ENCODE measurements at regions not wholly inside any gene's neighbourhood (a gene's known extent, or its start where the extent isn't known, plus 50 kb on each side); places are given as distances from the start of the nearest gene placed in this dataset.

- Mint-ChIP-seq H3K4me3 (no peak overlapping the region), H3K27me3 (ENCODE audit: insufficient read depth, low read depth, poor library complexity) (no peaks in the 10 kb centered on the region), H3K9me3 (peaks cover 90% of the 10 kb centered on the region), H3K36me3 (ENCODE audit: low read depth) (peaks cover 12% of the 10 kb centered on the region; the same call in 2 of the 3 replicates), H3K27ac (no peak overlapping the region), H3K4me1 (no peaks in the 10 kb centered on the region)
- no peaks in the 10 kb centered on the region for H3K27me3 ChIP-seq (ENCODE audit: insufficient read depth)
- no peaks in the 10 kb centered on the region for H3K9me2 ChIP-seq (ENCODE audit: insufficient read depth)
- H3K79me2 ChIP-seq (replicated peaks; ENCODE audit: insufficient read depth): no peaks in the 10 kb centered on the region
- H3K4me3 ChIP-seq: no peak overlapping the region
- no peak for DNase-seq (ENCODE audit: low spot score)
- H3K4me1 ChIP-seq (ENCODE audit: insufficient read depth): peaks cover 6% of the 10 kb centered on the region; the same call in 1 of the 2 replicates
- no peak overlapping the region for H3K27ac ChIP-seq (ENCODE audit: low read depth)
- TF ChIP-seq CREB1 (CRISPR knock-in tag; IDR thresholded peaks at IDR 0.05; ENCODE audit: low read depth): no peak
- no peak for TF ChIP-seq ETS1 (IDR thresholded peaks at IDR 0.05)
- no peak for TF ChIP-seq STAT1 (IDR thresholded peaks at IDR 0.05; ENCODE audit: unreplicated experiment)
- no peak for TF ChIP-seq REST (IDR thresholded peaks at IDR 0.05; ENCODE audit: unreplicated experiment)
- no peak for TF ChIP-seq JUNB (IDR thresholded peaks at IDR 0.05; ENCODE audit: unreplicated experiment)
- TF ChIP-seq POLR2AphosphoS5 (IDR thresholded peaks at IDR 0.05; ENCODE audit: low read depth): no peak
- no peak for TF ChIP-seq EZH2phosphoT487 (IDR thresholded peaks at IDR 0.05; ENCODE audit: unreplicated experiment)
- TF ChIP-seq ZNF114 (CRISPR knock-in tag; IDR thresholded peaks at IDR 0.05): no peak
- TF ChIP-seq CTCF (conservative IDR thresholded peaks at IDR 0.05; ENCODE audit: low read depth in 2 of 2): no peak
- H3F3A ChIP-seq (replicated peaks; ENCODE audit: low read depth): no peaks in the 10 kb centered on the region
- H4K20me1 ChIP-seq (replicated peaks; ENCODE audit: insufficient read depth): no peaks in the 10 kb centered on the region
- no peak for ATAC-seq
- no peak overlapping the region for H2AFZ ChIP-seq
- H3K36me3 ChIP-seq (ENCODE audit: insufficient read depth): no peaks in the 10 kb centered on the region
- no peak overlapping the region for H3K4me2 ChIP-seq
Observed at GRCh38 chr12:126171937-126172559, 1106.8 kb downstream of the AACS start.
